ENCODE measurements at regions not wholly inside any gene's neighbourhood (a gene's known extent, or its start where the extent isn't known, plus 50 kb on each side); places are given as distances from the start of the nearest gene placed in this dataset.

DNA sequence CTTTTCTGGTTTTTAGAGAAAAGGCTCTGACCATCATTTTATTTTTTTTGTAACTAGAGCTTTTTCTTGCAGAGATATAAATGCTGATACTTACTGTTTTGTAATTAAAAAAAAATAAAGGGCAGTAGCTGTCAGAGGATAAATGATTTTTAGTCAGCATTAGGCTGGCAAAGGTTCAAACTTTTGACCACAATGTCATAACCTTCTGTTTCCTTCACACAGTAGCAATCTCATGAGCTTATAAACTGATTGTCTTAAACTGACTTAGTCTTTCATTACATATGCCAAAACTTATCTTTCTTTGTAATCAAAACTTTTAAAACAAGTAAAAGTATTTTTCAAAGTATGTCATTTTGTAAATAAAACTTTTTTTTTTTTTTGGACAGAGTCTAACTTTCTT, 841.9 kb downstream of the OTOL1 start:
- Histone ChIP-seq H3K27ac (ENCODE audit: control insufficient read depth, insufficient read depth) (no peak overlapping the region), H3K9ac (ENCODE audit: control insufficient read depth, insufficient read depth, low read length) (no peak overlapping the region), H2AFZ (ENCODE audit: control insufficient read depth, low read depth, low read length) (no peak overlapping the region), H3K9me3 (replicated peaks; ENCODE audit: control insufficient read depth, insufficient read depth, low read length) (no peaks in the 10 kb centered on the region), H3K27me3 (replicated peaks in 1 of 2; ENCODE audit: control insufficient read depth in 2 of 2, insufficient read depth in 2 of 2, low read length in 1 of 2) (no peaks in the 10 kb centered on the region), H3K4me3 (no peak overlapping the region), H3K79me2 (ENCODE audit: control insufficient read depth, insufficient read depth, low read length) (no peaks in the 10 kb centered on the region), H3K36me3 (ENCODE audit: control insufficient read depth in 2 of 2, insufficient read depth in 2 of 2, low read length in 1 of 2) (no peaks in the 10 kb centered on the region), H3K4me2 (ENCODE audit: control insufficient read depth, insufficient read depth) (no peak overlapping the region), H3K4me1 (ENCODE audit: control insufficient read depth, insufficient read depth, low read length) (no peaks in the 10 kb centered on the region), H4K20me1 (ENCODE audit: control insufficient read depth, insufficient read depth) (no peaks in the 10 kb centered on the region)
- SMC1A ChIA-PET (ENCODE audit: uncharacterized antibody, unreplicated experiment), result no interaction called here
- CTCF ChIA-PET, result interaction anchor here (0.7 kb wide), 1 partner anchor 551 kb away, joined by 3 read pairs; no protein-coding TSS in a partner anchor
- BruUV-seq (replicated peaks), result no TSS peak
- ATAC-seq (no peak), DNase-seq (ENCODE audit: low read depth, low spot score) (no peak), FAIRE-seq (no peak)
- RAD21 ChIA-PET (ENCODE audit: unreplicated experiment), result no interaction called here
- in situ Hi-C loops (cut with MboI), result no loop called here
- POLR2A ChIA-PET, result no interaction called here
- intact Hi-C loops (cut with micrococcal nuclease; ENCODE audit: unreplicated experiment), result no loop called here
- TF ChIP-seq, protein P1, sequence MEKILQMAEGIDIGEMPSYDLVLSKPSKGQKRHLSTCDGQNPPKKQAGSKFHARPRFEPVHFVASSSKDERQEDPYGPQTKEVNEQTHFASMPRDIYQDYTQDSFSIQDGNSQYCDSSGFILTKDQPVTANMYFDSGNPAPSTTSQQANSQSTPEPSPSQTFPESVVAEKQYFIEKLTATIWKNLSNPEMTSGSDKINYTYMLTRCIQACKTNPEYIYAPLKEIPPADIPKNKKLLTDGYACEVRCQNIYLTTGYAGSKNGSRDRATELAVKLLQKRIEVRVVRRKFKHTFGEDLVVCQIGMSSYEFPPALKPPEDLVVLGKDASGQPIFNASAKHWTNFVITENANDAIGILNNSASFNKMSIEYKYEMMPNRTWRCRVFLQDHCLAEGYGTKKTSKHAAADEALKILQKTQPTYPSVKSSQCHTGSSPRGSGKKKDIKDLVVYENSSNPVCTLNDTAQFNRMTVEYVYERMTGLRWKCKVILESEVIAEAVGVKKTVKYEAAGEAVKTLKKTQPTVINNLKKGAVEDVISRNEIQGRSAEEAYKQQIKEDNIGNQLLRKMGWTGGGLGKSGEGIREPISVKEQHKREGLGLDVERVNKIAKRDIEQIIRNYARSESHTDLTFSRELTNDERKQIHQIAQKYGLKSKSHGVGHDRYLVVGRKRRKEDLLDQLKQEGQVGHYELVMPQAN (conservative IDR thresholded peaks at IDR 0.05), result no peak
- no peak for TF ChIP-seq CREB1 (IDR thresholded peaks at IDR 0.05; ENCODE audit: low read depth)
- no peak for TF ChIP-seq CBX5 (IDR thresholded peaks at IDR 0.05; ENCODE audit: low read depth)
- TF ChIP-seq IKZF1 (conservative IDR thresholded peaks at IDR 0.05), result no peak
- TF ChIP-seq FOXM1 (IDR thresholded peaks at IDR 0.05; ENCODE audit: low read depth, low read length), result no peak
- TF ChIP-seq MXI1 (IDR thresholded peaks at IDR 0.05; ENCODE audit: low read depth, low read length), result no peak
- TF ChIP-seq BACH1 (IDR thresholded peaks at IDR 0.05; ENCODE audit: borderline replicate concordance), result no peak
- TF ChIP-seq NR2C1 (IDR thresholded peaks at IDR 0.05), result no peak
- TF ChIP-seq PKNOX1 (IDR thresholded peaks at IDR 0.05), result no peak
- TF ChIP-seq CEBPZ (IDR thresholded peaks at IDR 0.05; ENCODE audit: low read depth, low read length), result no peak
- TF ChIP-seq CREM (IDR thresholded peaks at IDR 0.05; ENCODE audit: low read depth), result no peak
- TF ChIP-seq MTA2 (IDR thresholded peaks at IDR 0.05; ENCODE audit: low read depth), result no peak
- TF ChIP-seq, protein P2, sequence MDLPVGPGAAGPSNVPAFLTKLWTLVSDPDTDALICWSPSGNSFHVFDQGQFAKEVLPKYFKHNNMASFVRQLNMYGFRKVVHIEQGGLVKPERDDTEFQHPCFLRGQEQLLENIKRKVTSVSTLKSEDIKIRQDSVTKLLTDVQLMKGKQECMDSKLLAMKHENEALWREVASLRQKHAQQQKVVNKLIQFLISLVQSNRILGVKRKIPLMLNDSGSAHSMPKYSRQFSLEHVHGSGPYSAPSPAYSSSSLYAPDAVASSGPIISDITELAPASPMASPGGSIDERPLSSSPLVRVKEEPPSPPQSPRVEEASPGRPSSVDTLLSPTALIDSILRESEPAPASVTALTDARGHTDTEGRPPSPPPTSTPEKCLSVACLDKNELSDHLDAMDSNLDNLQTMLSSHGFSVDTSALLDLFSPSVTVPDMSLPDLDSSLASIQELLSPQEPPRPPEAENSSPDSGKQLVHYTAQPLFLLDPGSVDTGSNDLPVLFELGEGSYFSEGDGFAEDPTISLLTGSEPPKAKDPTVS (IDR thresholded peaks at IDR 0.05; ENCODE audit: low read depth, low read length), result no peak
- no peak for TF ChIP-seq PBX3 (IDR thresholded peaks at IDR 0.05; ENCODE audit: insufficient replicate concordance, low read depth, low read length)
- no peak for TF ChIP-seq ELK1 (IDR thresholded peaks at IDR 0.05; ENCODE audit: low read depth, low read length)
- no peak for TF ChIP-seq BHLHE40 (IDR thresholded peaks at IDR 0.05; ENCODE audit: borderline replicate concordance in 1 of 2, low read depth in 2 of 2, low read length in 1 of 2)
